ENCODE measurements at regions not wholly inside any gene's neighbourhood (a gene's known extent, or its start where the extent isn't known, plus 50 kb on each side); places are given as distances from the start of the nearest gene placed in this dataset.
"Not testable (repeated sequence)": the region's sequence is repeated elsewhere in the genome, so short reads cannot be mapped to it uniquely, and the experiment has no call there.

DNA sequence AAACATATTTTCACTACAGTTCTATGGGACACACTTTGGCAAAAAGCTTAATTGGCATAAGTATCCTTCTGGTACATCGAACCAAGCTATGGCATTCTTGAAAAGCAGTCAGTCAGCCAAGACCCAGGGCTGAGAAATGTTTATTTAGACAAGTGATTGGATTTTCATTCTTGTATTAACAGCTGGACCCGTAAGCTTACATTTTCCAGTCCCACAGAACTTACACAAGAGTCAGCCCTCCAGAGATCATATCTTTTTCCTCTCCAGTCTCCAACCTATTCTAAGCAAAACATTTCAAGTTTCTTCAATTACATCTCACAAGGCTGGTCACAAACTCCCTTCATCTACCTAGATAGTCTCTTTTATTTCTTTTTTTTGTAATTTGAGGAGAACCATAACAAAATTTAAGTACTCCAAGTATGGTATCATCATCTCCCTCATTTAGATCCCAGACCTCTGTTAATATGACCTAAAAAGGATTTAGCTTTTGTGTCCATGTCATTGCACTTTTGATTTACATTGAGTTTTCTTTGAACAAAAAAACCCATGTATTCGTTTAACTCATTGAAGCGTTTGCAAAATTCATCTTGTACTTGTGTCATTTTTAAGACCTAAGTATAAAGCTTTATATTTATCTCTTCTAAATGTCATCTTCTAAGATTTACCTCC, 67.9 kb upstream of the GRK3 start:
- CTCF ChIA-PET, result no interaction called here
- no peaks in the 10 kb centered on the region for H3K4me1 ChIP-seq (ENCODE audit: insufficient read depth, low read length)

DNA sequence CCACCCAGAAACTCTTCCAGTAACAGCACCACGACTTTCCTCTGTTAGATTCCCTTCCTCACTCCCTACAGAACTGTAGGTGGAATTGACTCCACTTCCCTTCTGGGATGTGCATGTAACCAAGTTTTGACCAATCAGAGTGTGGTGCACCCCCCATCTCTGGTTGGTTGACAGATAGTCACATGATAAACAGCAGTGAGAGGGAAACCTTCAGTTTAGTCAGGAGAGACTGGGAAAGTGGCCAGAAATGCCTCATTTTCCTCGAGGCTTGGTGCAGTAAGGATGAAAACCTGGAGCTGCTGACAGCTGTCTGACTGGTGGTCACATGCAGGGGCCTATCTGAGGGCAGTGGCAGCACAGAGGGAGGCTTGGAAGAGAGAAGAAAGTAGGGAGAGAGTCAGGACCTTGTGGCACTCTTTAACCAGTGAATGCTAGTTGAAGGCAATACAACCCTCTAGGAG, 67.3 kb upstream of the GRK3 start:
- no peaks in the 10 kb centered on the region for H3F3A ChIP-seq (ENCODE audit: low read length, unreplicated experiment)
- no peak overlapping the region for H3K4me3 ChIP-seq (ENCODE audit: low read length)
- no peak overlapping the region for H3K27ac ChIP-seq (ENCODE audit: low read length)
- H3K9me3 ChIP-seq (ENCODE audit: low read length), result no peaks in the 10 kb centered on the region
- intact Hi-C loops (cut with micrococcal nuclease), result no loop called here
- H2AFZ ChIP-seq (ENCODE audit: low read length), result no peak overlapping the region
- DNase-seq (no peak), ATAC-seq (no peak)
- no peaks in the 10 kb centered on the region for H3K27me3 ChIP-seq (ENCODE audit: low read length)
- no TSS peak for BruUV-seq (replicated peaks)
- no peak for TF ChIP-seq EZH2phosphoT487 (IDR thresholded peaks at IDR 0.05; ENCODE audit: borderline replicate concordance, low read length)
- TF ChIP-seq, protein P1, sequence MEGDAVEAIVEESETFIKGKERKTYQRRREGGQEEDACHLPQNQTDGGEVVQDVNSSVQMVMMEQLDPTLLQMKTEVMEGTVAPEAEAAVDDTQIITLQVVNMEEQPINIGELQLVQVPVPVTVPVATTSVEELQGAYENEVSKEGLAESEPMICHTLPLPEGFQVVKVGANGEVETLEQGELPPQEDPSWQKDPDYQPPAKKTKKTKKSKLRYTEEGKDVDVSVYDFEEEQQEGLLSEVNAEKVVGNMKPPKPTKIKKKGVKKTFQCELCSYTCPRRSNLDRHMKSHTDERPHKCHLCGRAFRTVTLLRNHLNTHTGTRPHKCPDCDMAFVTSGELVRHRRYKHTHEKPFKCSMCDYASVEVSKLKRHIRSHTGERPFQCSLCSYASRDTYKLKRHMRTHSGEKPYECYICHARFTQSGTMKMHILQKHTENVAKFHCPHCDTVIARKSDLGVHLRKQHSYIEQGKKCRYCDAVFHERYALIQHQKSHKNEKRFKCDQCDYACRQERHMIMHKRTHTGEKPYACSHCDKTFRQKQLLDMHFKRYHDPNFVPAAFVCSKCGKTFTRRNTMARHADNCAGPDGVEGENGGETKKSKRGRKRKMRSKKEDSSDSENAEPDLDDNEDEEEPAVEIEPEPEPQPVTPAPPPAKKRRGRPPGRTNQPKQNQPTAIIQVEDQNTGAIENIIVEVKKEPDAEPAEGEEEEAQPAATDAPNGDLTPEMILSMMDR (conservative IDR thresholded peaks at IDR 0.05; ENCODE audit: low read depth, low read length), result no peak
- TF ChIP-seq EZH2 (IDR thresholded peaks at IDR 0.05; ENCODE audit: low read length, unreplicated experiment), result no peak
- POLR2A ChIA-PET (ENCODE audit: unreplicated experiment), result no interaction called here
- no peak overlapping the region for H3K9ac ChIP-seq (ENCODE audit: low read length)
- no peaks in the 10 kb centered on the region for H3K4me1 ChIP-seq (ENCODE audit: insufficient read depth, low read length)
- no peaks in the 10 kb centered on the region for H3K9me2 ChIP-seq (replicated peaks; ENCODE audit: low read length)
- CTCF ChIA-PET, result no interaction called here
- no peaks in the 10 kb centered on the region for H3K79me2 ChIP-seq (ENCODE audit: low read length)
- no peaks in the 10 kb centered on the region for H4K20me1 ChIP-seq (ENCODE audit: low read length)
- no peak overlapping the region for H3K4me2 ChIP-seq (ENCODE audit: low read length)
- H3K36me3 ChIP-seq (ENCODE audit: low read depth, low read length), result no peaks in the 10 kb centered on the region

More for the DNA sequence above, 67.9 kb upstream of the GRK3 start:
- intact Hi-C loops (cut with micrococcal nuclease), result no loop called here
- Histone ChIP-seq H3K79me2 (ENCODE audit: low read length) (no peaks in the 10 kb centered on the region), H2AFZ (ENCODE audit: low read length) (no peak overlapping the region), H3K27ac (ENCODE audit: low read length) (no peak overlapping the region), H4K20me1 (ENCODE audit: low read length) (no peaks in the 10 kb centered on the region), H3K9me2 (replicated peaks; ENCODE audit: low read length) (no peaks in the 10 kb centered on the region), H3K4me3 (ENCODE audit: low read length) (no peak overlapping the region), H3K4me2 (ENCODE audit: low read length) (no peak overlapping the region), H3F3A (ENCODE audit: low read length, unreplicated experiment) (no peaks in the 10 kb centered on the region), H3K9ac (ENCODE audit: low read length) (no peak overlapping the region), H3K36me3 (ENCODE audit: low read depth, low read length) (no peaks in the 10 kb centered on the region), H3K27me3 (ENCODE audit: low read length) (no peaks in the 10 kb centered on the region), H3K9me3 (ENCODE audit: low read length) (no peaks in the 10 kb centered on the region)
- DNase-seq, result no peak
- POLR2A ChIA-PET (ENCODE audit: unreplicated experiment), result no interaction called here
- no peak for ATAC-seq
- TF ChIP-seq EZH2 (IDR thresholded peaks at IDR 0.05; ENCODE audit: low read length, unreplicated experiment) (no peak), EZH2phosphoT487 (IDR thresholded peaks at IDR 0.05; ENCODE audit: borderline replicate concordance, low read length) (no peak)
- TF ChIP-seq, protein P1 (conservative IDR thresholded peaks at IDR 0.05; ENCODE audit: low read depth, low read length), result no peak
- no TSS peak for BruUV-seq (replicated peaks)

DNA sequence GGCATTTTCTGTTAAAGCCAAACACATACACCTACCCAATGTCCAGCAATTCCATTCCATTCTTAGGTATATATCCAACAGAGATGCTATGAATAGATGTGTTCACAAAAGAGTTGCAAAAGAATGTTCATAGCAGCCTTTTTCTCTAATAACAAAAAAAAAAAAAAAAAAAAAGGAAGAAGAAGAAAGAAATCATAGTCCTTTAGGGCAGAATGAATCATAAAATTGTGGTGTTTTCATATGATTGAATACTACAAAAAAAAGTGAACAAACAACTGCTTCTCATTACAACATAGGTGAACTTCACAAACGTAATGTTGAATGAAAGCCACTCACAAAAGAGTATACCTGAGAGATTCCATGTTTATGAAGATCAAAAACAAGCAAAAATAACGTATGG, 66.8 kb upstream of the GRK3 start:
- no peak overlapping the region for H3K9ac ChIP-seq (ENCODE audit: low read length)
- ChIA-PET CTCF (no interaction called here), POLR2A (ENCODE audit: unreplicated experiment) (no interaction called here)
- no peak for ATAC-seq
- H3K79me2 ChIP-seq (ENCODE audit: low read length), result no peaks in the 10 kb centered on the region
- no peak overlapping the region for H2AFZ ChIP-seq (ENCODE audit: low read length)
- H3K9me2 ChIP-seq (replicated peaks; ENCODE audit: low read length), result no peaks in the 10 kb centered on the region
- no peak overlapping the region for H3K4me3 ChIP-seq (ENCODE audit: low read length)
- no peak overlapping the region for H3K27ac ChIP-seq (ENCODE audit: low read length)
- no peaks in the 10 kb centered on the region for H3K36me3 ChIP-seq (ENCODE audit: low read depth, low read length)
- no peaks in the 10 kb centered on the region for H3K4me1 ChIP-seq (ENCODE audit: insufficient read depth, low read length)
- no peak for DNase-seq
- no peaks in the 10 kb centered on the region for H3K27me3 ChIP-seq (ENCODE audit: low read length)
- no peak overlapping the region for H3K4me2 ChIP-seq (ENCODE audit: low read length)
- BruUV-seq (replicated peaks), result no TSS peak
- H3F3A ChIP-seq (ENCODE audit: low read length, unreplicated experiment), result no peaks in the 10 kb centered on the region
- TF ChIP-seq, protein P1 (conservative IDR thresholded peaks at IDR 0.05; ENCODE audit: low read depth, low read length), result no peak
- no peak for TF ChIP-seq EZH2phosphoT487 (IDR thresholded peaks at IDR 0.05; ENCODE audit: borderline replicate concordance, low read length)
- TF ChIP-seq EZH2 (IDR thresholded peaks at IDR 0.05; ENCODE audit: low read length, unreplicated experiment), result no peak
- intact Hi-C loops (cut with micrococcal nuclease), result no loop called here
- H3K9me3 ChIP-seq (ENCODE audit: low read length), result no peaks in the 10 kb centered on the region
- H4K20me1 ChIP-seq (ENCODE audit: low read length), result no peaks in the 10 kb centered on the region

DNA sequence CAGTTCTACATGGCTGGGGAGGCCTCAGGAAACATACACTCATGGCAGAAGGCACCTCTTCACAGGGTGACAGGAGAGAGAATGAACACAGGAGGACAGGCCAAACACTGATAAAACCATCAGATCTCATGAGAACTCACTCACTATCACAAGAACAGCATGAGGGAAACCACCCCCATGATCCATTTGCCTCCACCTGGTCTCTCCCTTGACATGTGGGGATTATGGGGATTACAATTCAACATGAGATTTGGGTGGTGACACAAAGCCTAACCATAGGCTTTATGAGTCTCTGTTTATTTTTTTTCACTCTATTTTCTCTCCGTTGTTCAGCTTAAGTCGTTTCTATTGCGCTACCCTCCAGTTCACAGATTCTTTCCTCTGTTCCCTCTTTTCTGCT, 63.8 kb upstream of the GRK3 start:
- H4K20me1 ChIP-seq (ENCODE audit: low read length); H3K9me2 ChIP-seq (replicated peaks; ENCODE audit: low read length); H3K27ac ChIP-seq (ENCODE audit: low read length); H3K4me2 ChIP-seq (ENCODE audit: low read length); H3K9me3 ChIP-seq (ENCODE audit: low read length); H3F3A ChIP-seq (ENCODE audit: low read length, unreplicated experiment); H2AFZ ChIP-seq (ENCODE audit: low read length); intact Hi-C loops (cut with micrococcal nuclease); H3K79me2 ChIP-seq (ENCODE audit: low read length); H3K27me3 ChIP-seq (ENCODE audit: low read length); H3K36me3 ChIP-seq (ENCODE audit: low read depth, low read length); ATAC-seq; CTCF ChIA-PET; H3K4me1 ChIP-seq (ENCODE audit: insufficient read depth, low read length); H3K4me3 ChIP-seq (ENCODE audit: low read length); BruUV-seq (replicated peaks); H3K9ac ChIP-seq (ENCODE audit: low read length); POLR2A ChIA-PET (ENCODE audit: unreplicated experiment); DNase-seq: not testable (repeated sequence)

Measured in PC-3 (cell line).